HG03439 (cell line): ENCODE measurements at regions not wholly inside any gene's neighbourhood (a gene's known extent, or its start where the extent isn't known, plus 50 kb on each side); places are given as distances from the start of the nearest gene placed in this dataset.

Experiments used
- ATAC-seq: cut with Tn5 transposase; IDR thresholded peaks from one replicate; pipeline ENCODE4 v1.9.1; 2021; ENCODE audit warnings: mild to moderate bottlenecking, moderate library complexity; ENCODE audit not compliant: unreplicated experiment

GRCh38 chr15:96878129-96878528 lies 547.6 kb downstream of the NR2F2 start:
- ATAC-seq: no peak

- no peak for ATAC-seq
Measured at GRCh38 chr15:96882121-96882772, 551.7 kb downstream of the NR2F2 start.

GRCh38 chr15:96887730-96888129 lies 557.2 kb downstream of the NR2F2 start:
- ATAC-seq: no peak

- ATAC-seq: no peak
Measured at GRCh38 chr15:96888764-96889163, 558.3 kb downstream of the NR2F2 start.

GRCh38 chr15:96889734-96890480 lies 559.4 kb downstream of the NR2F2 start:
- ATAC-seq: no peak

- ATAC-seq: no peak
Measured at GRCh38 chr15:96891046-96891445, 560.5 kb downstream of the NR2F2 start.

GRCh38 chr15:96893159-96893906 lies 562.8 kb downstream of the NR2F2 start:
- no peak for ATAC-seq

- no peak for ATAC-seq
Measured at GRCh38 chr15:96894659-96895058, 564.2 kb downstream of the NR2F2 start.

GRCh38 chr15:96896766-96897165 lies 566.3 kb downstream of the NR2F2 start:
- ATAC-seq: no peak

GRCh38 chr15:96914081-96914480 lies 583.6 kb downstream of the NR2F2 start:
- ATAC-seq: no peak

- no peak for ATAC-seq
Measured at GRCh38 chr15:96916750-96917149, 586.2 kb downstream of the NR2F2 start.

- no peak for ATAC-seq
Measured at GRCh38 chr15:96924570-96924969, 594.1 kb downstream of the NR2F2 start.

- no peak for ATAC-seq
Measured at GRCh38 chr15:96947296-96948229, 617.1 kb downstream of the NR2F2 start.

- no peak for ATAC-seq
Measured at GRCh38 chr15:96948981-96949380, 618.5 kb downstream of the NR2F2 start.

GRCh38 chr15:96958721-96959120 lies 628.2 kb downstream of the NR2F2 start:
- no peak for ATAC-seq

- ATAC-seq: no peak
Measured at GRCh38 chr15:96959501-96959900, 629.0 kb downstream of the NR2F2 start.

GRCh38 chr15:96960711-96961480 lies 630.4 kb downstream of the NR2F2 start:
- no peak for ATAC-seq

- ATAC-seq: no peak
Measured at GRCh38 chr15:96966554-96966953, 636.1 kb downstream of the NR2F2 start.

GRCh38 chr15:96969732-96970710 lies 639.5 kb downstream of the NR2F2 start:
- ATAC-seq: no peak
